CD4-positive, alpha-beta T cell treated with Interleukin-1 beta for 1 hour (primary cell): ENCODE measurements at regions not wholly inside any gene's neighbourhood (a gene's known extent, or its start where the extent isn't known, plus 50 kb on each side); places are given as distances from the start of the nearest gene placed in this dataset.
"Not testable (repeated sequence)": the region's sequence is repeated elsewhere in the genome, so short reads cannot be mapped to it uniquely, and the experiment has no call there.

Experiments used
- DNase-seq, 2 donors: peaks; one replicate each; pipeline ENCODE4 v3.0.0-alpha.2; 2020 to 2022

GRCh38 chr7:110186334-110186733 is 904.6 kb upstream of the LRRN3 start:
- DNase-seq, result no peak

DNA sequence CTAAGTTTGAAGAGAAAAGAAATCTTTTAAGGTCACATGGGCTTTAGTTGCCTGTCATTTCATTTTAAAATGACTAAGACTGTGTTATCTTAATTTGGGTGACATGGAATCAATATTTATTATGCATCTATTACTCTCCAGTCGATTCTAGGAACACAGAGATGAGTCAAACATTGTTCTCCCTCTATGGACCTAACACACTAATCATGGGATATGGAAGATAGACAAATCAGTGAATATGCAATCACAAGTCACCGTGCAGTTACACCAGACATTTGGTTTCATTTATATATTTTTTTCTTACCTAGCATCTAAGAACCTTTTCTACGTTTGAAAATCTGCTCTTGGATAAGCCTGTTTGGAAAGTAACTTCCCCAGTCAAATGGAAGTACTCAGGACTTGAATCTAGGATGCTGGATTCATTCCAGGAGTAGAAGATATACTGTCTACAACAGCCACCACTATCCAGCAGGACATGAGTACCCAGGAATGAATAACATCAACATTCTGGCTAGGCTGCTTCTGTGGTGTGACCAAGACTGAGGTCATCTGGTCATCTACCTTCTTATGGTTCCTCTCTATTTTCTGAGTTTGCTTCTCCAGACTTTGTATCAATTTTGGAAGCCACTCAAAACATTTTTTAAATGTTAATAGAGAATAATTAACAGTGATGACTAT is 902.9 kb upstream of the LRRN3 start:
- no peak for DNase-seq

GRCh38 chr7:110204527-110204926 is 886.4 kb upstream of the LRRN3 start:
- no peak for DNase-seq

- no peak for DNase-seq
Observed at GRCh38 chr7:110205899-110206298, 885.0 kb upstream of the LRRN3 start.

DNA sequence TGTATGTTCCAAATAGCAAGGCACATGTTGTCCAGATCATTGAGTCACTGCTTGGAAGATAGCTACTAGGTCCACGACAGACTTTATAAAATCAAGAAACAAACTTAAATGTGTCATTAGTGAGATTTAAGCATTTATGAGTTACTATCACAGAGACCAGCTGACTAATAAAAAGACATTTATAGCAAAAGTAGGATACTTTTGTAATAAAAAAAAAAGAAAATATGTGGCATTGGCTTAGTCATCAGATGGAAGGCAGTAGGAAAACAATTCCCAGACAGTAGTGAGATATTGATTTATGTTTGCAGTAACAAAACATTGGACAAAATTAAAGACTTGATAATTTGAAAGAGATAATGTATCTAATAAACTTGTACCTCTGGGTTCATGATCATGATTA is 881.0 kb upstream of the LRRN3 start:
- DNase-seq, result no peak

DNA sequence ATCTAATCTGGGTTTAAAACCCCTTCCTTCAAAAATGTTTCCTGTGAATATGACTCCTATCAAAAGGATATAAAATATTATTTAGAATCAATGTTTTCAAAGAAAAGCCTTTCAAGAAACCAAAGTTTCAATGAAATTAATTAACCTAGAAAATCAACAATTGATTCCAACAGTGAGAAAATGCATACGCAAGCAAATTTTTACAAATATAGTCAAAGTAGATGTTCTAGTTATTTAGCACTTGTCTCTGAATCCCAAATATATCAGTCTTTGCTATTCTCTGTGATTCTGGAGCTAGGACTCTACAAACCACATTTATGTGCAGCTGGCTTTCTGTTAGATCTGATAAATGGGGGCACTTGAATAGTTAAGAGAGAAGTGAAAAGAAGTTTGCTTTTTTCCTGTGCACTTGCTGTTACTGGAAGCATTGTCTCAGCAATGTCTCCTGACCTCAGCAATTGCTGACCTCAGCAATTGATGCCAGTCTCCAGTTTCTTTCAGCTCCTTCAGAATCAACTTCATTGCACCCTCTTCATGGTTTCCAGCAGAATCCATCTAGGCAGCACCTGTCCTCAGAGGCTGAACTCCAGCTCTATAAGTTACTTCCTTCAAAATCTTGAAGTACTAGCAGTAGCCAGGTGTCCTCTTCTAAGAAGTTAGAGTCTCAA is 879.9 kb upstream of the LRRN3 start:
- no peak for DNase-seq

DNA sequence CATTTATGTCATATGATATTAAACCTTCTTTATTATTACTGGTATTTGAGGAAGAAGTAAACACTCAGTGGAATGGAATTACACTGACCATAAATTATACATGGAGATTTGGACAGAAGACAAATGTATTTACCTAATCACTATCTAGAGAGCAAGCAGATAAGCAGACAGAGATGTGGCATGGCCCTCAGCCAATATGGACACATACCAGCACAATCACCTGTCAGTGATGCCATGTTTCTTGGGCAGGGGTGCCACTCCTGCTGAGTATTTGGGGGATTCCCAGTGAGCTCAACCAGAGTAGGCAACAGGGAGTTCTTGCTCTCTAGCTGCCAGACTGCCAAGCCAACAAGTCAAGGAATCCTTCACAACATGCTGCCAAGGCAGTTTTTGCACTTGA is 866.3 kb upstream of the LRRN3 start:
- no peak for DNase-seq

DNA sequence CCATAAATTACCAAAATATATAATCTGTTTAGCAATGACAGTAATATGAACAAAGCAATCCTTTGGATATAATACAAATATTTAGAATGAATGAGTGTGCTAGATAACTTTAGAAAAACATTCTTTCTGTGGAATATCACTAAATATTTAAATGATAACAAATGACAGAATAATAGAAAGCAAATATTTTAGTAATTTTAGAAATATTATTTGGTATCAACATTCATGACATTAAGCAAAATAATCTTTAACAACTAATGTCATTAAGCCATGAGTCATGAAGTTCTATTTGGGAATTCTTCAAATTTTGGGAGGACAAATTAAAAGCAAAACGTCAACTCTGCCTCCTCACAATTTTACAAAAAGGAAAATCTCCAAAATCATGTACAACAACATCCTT is 844.8 kb upstream of the LRRN3 start:
- no peak for DNase-seq

DNA sequence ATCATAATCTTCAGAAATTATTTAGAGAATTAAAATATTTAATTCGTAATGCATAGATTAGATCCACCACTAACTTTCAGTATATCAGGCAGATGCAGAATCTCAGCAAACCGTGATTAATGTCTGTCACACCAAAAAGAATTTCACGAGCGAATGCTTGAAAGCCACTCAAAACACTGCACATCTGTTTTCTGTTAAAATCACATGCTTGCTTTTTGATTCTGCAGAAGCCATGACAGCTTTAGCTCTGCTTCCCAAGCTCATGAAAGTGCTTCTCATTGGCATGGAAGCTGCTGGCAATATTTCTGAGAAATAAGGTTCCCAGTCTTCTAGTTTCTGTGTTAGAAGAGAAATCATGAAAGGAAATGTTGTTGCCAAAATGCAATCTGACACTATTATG is 837.8 kb upstream of the LRRN3 start:
- DNase-seq, result no peak

GRCh38 chr7:110257673-110258072 is 833.3 kb upstream of the LRRN3 start:
- no peak for DNase-seq

DNA sequence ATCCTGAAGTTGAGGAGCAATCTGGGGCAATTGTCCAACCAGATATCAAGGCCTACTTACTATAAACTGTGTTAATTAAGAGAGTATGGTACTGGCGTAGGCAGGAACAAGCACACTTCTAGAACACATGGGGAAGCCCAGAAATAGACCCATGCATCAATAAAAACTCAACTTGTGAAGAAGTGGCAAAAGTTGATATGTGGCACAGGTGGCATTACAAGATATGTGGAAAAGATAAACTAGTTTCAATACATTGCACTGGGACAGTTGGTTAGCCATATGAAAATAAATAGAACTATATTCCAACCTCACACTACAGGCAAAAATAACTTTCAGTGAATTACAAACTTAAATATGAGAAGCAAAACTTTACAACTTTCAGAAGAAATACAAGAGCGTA is 828.7 kb upstream of the LRRN3 start:
- no peak for DNase-seq

- no peak for DNase-seq
Observed at GRCh38 chr7:110264288-110264687, 826.6 kb upstream of the LRRN3 start.

DNA sequence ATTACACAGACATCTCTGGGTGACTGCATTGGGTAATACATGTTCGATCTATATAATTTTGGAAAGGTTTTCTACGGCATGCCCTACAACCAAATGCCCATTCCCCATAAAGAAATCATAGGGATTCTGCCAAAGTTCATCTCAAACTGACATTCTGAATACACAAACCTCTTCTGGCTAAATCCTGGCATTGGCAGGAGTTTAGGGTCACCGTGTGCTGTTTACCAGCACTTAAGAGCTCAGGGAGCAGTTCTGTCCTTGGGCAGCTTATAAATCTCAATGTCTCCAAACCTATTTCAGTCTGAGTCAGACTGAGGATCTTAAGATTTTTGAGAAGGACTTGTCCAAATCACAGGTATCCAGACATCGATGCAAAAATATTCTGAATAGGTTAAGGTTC is 809.6 kb upstream of the LRRN3 start:
- no peak for DNase-seq

DNA sequence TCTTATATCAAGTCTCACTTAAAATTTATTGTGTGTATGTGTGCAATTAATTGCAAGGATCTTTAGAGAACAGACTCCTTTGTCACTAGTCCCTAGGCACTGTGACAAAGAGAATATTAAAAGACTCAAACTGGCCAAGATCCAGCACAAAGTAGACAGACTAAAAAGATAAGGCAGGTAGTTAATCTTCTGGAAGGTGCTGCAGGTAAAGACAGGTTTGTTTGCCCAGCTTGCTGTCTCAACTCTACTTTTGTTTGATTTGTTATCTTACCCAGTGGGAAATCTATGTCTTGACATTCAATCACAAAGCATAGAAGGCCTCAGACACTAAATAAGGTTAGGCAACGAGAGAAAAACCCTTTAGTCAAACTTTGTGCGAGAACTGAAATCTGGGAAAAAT is 807.9 kb upstream of the LRRN3 start:
- no peak for DNase-seq

- DNase-seq, result no peak
Observed at GRCh38 chr7:110291430-110291829, 799.5 kb upstream of the LRRN3 start.

GRCh38 chr7:110296321-110296720 is 794.6 kb upstream of the LRRN3 start:
- DNase-seq, result no peak

GRCh38 chr7:110307776-110308175 is 783.2 kb upstream of the LRRN3 start:
- DNase-seq, result no peak

DNA sequence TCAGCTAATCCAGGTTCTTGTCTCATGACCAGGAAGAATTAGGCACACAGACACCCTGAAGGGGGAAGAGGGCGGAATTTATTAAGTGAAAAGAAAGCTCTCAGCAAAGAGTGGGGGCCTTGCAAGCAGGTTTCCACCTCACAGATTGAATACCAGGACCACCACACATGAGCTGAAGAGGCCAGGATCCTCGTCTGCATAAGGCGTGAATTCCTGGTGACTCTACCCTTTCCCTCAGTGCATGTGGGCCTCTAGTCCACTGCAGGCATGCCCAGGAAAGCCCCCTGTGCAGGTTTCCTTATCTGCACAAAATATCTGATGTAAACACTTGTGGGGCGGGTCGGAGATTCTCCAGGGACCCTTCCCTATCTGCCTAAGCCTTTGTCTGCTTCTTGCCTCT is 782.1 kb upstream of the LRRN3 start:
- no peak for DNase-seq

DNA sequence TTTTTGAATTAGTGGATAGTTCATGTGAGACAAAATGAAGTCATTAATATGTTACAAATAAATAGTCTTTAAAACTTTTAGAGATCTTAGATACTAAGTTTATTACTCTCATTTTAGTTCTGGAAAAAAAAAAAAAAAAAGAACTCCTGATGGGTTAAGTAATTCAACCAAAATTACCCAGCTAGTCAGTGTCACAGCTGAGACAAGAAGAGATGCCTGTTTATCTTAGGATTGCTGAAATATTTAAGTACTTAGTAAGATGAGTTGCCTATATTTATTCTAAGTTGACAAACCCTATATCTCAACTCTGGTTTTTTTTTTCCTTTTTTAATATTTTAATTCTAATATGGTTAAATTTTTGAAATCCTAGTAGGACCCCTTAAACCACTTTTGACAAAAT is 781.0 kb upstream of the LRRN3 start:
- no peak for DNase-seq

GRCh38 chr7:110311556-110311955 is 779.4 kb upstream of the LRRN3 start:
- no peak for DNase-seq

GRCh38 chr7:110317541-110318265 is 773.2 kb upstream of the LRRN3 start:
- DNase-seq, result no peak

GRCh38 chr7:110320285-110320684 is 770.6 kb upstream of the LRRN3 start:
- not testable (repeated sequence) for DNase-seq

DNA sequence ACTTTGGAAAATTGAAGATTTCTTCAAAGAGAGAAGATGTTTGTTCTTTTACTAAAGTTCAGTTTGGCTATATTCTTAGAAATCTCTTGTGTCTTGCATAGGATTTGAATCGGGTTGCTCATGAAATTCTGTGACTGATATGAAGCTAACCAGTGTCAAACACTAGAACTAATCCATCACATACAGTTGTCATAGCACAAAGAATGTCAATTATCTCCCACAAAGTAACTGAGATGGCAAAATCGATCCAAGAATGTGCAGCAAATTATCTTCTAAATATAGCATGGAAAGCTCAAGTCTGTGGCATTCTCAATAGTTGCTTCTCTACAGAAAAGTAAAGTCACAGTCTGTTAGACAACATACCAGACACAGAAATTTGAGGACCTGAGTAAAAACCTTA is 768.1 kb upstream of the LRRN3 start:
- DNase-seq, result no peak

GRCh38 chr7:110326966-110327365 is 764.0 kb upstream of the LRRN3 start:
- DNase-seq, result no peak
